ENCODE measurements at regions not wholly inside any gene's neighbourhood (a gene's known extent, or its start where the extent isn't known, plus 50 kb on each side); places are given as distances from the start of the nearest gene placed in this dataset.
"Not testable (repeated sequence)": the region's sequence is repeated elsewhere in the genome, so short reads cannot be mapped to it uniquely, and the experiment has no call there.

DNA sequence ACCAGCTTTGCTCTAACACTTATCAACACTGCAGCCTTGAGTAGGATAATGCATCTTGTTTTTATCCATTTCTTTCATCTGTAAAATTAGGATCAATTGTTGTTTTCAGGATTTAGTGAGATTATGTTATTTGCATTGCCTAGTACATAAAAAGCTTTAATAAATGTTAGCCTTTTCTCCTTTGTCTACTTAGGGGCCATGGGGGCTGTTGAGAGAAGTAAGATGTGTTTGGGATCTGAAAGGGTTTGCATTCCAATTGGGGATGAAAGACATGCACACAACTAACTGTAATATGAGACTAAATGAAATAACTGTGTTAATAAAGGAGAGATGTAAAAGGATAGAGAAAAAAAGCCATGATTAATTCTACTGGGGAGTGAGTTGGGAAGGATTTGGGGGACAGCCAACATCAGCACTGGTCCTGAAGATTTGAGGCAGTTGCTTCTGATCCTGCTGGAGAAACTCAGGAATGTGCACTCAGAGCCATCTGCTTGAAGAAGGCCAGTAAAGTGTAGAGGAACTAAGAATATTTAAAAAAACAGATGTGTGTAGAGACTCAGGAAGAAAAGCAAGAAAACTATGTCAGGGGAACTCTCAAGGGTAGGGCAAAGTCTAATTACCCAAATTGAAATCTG, 236.3 kb downstream of the OLFM4 start:
- Histone ChIP-seq H3K27me3 (ENCODE audit: control insufficient read depth, insufficient read depth, low read length) (no peaks in the 10 kb centered on the region), H3K4me3 (ENCODE audit: low read length) (no peak overlapping the region), H3K36me3 (ENCODE audit: control insufficient read depth, insufficient read depth, low read length) (no peaks in the 10 kb centered on the region), H3K9me3 (ENCODE audit: control insufficient read depth, low read depth, low read length) (no peaks in the 10 kb centered on the region), H3K27ac (ENCODE audit: low read length) (no peak overlapping the region), H3K4me1 (ENCODE audit: control insufficient read depth, insufficient read depth, low read length) (no peaks in the 10 kb centered on the region)
- DNase-seq, result no peak

DNA sequence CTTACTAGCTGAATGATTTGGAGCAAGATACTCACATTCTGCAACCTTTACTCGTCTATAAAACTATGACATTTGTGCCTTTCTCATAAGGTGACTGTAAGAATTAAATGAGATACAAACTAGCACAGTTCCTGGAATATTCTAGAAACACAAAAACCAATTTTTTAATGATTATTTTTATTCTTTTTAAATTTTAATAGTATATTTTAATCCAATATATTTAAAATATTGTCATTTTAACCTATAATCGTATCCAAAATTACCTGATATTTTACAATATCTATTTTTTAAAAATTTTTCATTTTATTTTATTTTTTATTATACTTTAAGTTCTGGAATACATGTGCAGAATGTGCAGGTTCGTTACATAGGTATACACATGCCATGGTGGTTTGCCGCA, 238.1 kb downstream of the OLFM4 start:
- H3K27me3 ChIP-seq (ENCODE audit: control insufficient read depth, insufficient read depth, low read length), result no peaks in the 10 kb centered on the region
- no peaks in the 10 kb centered on the region for H3K36me3 ChIP-seq (ENCODE audit: control insufficient read depth, insufficient read depth, low read length)
- no peak overlapping the region for H3K27ac ChIP-seq (ENCODE audit: low read length)
- 91% methylated on average over 3 of the region's 4 CpGs for WGBS (ENCODE audit: insufficient coverage, low lambda C conversion rate)
- DNase-seq, result no peak
- no peaks in the 10 kb centered on the region for H3K9me3 ChIP-seq (ENCODE audit: control insufficient read depth, low read depth, low read length)
- H3K4me3 ChIP-seq (ENCODE audit: low read length), result no peak overlapping the region
- no peaks in the 10 kb centered on the region for H3K4me1 ChIP-seq (ENCODE audit: control insufficient read depth, insufficient read depth, low read length)

DNA sequence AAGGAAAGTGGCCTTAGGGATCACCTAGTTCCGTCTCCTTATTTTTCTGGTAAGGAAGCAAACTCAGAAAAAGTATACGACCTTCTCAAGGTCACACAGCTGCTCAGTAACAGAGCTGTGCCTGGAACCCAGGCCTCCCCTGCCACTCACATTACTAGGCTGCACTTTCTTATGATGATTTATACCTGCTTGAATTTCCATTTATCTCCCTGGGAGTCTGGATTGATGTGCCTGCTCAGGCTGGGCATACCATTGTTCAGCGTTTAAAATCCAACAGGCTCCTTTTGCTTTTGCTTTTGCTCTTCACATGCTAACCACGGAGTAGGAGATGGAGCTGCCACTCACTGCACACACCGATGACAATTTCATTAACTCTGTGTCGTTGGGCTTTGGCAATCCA, 241.0 kb downstream of the OLFM4 start:
- H3K4me3 ChIP-seq (ENCODE audit: low read length), result no peak overlapping the region

DNA sequence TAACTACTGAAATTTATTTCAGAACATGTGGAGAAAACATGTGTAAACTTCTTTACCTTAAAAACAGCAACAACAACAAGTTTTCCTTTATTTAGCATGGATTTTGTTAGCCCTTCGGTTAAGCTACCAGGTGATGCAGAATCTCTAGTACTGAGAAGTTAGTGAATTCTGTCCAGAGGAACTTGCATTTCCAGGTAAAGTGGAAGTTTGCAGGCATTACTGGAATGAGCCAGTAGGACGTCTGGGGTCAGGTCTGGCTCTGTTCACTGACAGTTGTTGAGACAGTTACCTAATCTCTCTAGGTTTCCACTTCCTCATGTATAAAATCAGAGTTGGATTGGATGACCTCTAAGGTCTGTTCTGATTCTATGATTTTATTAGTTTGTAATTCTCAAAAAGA, 244.3 kb downstream of the OLFM4 start:
- no peaks in the 10 kb centered on the region for H3K4me1 ChIP-seq (ENCODE audit: control insufficient read depth, insufficient read depth, low read length)
- H3K9me3 ChIP-seq (ENCODE audit: control insufficient read depth, low read depth, low read length), result no peaks in the 10 kb centered on the region
- no peaks in the 10 kb centered on the region for H3K36me3 ChIP-seq (ENCODE audit: control insufficient read depth, insufficient read depth, low read length)
- no peak overlapping the region for H3K4me3 ChIP-seq (ENCODE audit: low read length)
- no peak for DNase-seq
- H3K27me3 ChIP-seq (ENCODE audit: control insufficient read depth, insufficient read depth, low read length), result no peaks in the 10 kb centered on the region
- no peak overlapping the region for H3K27ac ChIP-seq (ENCODE audit: low read length)
- WGBS (ENCODE audit: insufficient coverage, low lambda C conversion rate), result no CpG with 5 or more reads among the region's 2 CpGs

More for the DNA sequence above, 241.0 kb downstream of the OLFM4 start:
- WGBS (ENCODE audit: insufficient coverage, low lambda C conversion rate), result 88% methylated on average over 3 of the region's 6 CpGs
- no peak for DNase-seq
- Histone ChIP-seq H3K27me3 (ENCODE audit: control insufficient read depth, insufficient read depth, low read length) (no peaks in the 10 kb centered on the region), H3K4me1 (ENCODE audit: control insufficient read depth, insufficient read depth, low read length) (no peaks in the 10 kb centered on the region), H3K36me3 (ENCODE audit: control insufficient read depth, insufficient read depth, low read length) (no peaks in the 10 kb centered on the region), H3K27ac (ENCODE audit: low read length) (no peak overlapping the region), H3K9me3 (ENCODE audit: control insufficient read depth, low read depth, low read length) (no peaks in the 10 kb centered on the region)

DNA sequence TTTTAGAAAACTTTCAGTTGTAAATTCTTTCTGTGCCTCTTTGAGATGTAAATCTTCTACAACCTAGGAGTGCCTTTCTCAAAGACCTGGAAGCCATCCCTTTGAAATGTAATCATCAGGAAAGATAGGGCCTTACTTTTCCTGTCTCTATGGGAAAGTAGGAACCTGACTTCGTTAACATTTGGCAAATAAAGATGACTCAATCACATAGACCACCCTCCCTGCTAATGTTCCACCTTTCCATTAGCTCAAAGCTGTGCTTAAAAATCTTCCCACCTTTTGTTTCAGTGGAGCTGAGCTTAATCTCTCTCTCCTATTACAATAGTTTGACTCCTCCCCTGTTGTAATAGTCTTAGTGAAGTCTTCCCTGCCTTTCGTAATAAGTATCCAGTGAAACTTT, 247.7 kb downstream of the OLFM4 start:
- Histone ChIP-seq H3K36me3 (ENCODE audit: control insufficient read depth, insufficient read depth, low read length) (no peaks in the 10 kb centered on the region), H3K9me3 (ENCODE audit: control insufficient read depth, low read depth, low read length) (no peaks in the 10 kb centered on the region), H3K27ac (ENCODE audit: low read length) (no peak overlapping the region), H3K4me3 (ENCODE audit: low read length) (no peak overlapping the region), H3K27me3 (ENCODE audit: control insufficient read depth, insufficient read depth, low read length) (no peaks in the 10 kb centered on the region), H3K4me1 (ENCODE audit: control insufficient read depth, insufficient read depth, low read length) (no peaks in the 10 kb centered on the region)
- WGBS (ENCODE audit: insufficient coverage, low lambda C conversion rate), result 0% methylated on average over 1 of the region's 2 CpGs
- no peak for DNase-seq

DNA sequence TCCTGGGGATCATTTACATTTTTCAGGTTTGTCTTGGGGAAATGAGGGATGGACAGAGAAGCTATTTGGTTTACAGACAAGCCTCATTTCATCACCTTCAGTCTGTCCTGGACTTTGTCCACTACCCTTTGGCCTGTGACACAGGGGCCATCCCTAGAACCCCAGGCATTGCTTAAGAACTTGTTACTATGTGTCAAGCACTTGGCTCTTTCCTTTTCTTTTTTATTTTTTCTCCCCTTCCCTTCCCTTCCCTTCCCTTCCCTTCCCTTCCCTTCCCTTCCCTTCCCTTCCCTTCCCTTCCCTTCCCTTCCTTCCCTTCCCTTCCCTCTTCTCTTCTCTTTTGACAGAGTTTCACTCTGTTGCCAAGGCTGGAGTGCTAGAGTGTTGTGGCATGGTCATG, 253.1 kb downstream of the OLFM4 start:
- H3K36me3 ChIP-seq (ENCODE audit: control insufficient read depth, insufficient read depth, low read length), result no peaks in the 10 kb centered on the region
- no peaks in the 10 kb centered on the region for H3K27me3 ChIP-seq (ENCODE audit: control insufficient read depth, insufficient read depth, low read length)
- no peaks in the 10 kb centered on the region for H3K9me3 ChIP-seq (ENCODE audit: control insufficient read depth, low read depth, low read length)
- DNase-seq, result no peak
- no peak overlapping the region for H3K27ac ChIP-seq (ENCODE audit: low read length)
- H3K4me1 ChIP-seq (ENCODE audit: control insufficient read depth, insufficient read depth, low read length), result no peaks in the 10 kb centered on the region
- H3K4me3 ChIP-seq (ENCODE audit: low read length), result no peak overlapping the region

DNA sequence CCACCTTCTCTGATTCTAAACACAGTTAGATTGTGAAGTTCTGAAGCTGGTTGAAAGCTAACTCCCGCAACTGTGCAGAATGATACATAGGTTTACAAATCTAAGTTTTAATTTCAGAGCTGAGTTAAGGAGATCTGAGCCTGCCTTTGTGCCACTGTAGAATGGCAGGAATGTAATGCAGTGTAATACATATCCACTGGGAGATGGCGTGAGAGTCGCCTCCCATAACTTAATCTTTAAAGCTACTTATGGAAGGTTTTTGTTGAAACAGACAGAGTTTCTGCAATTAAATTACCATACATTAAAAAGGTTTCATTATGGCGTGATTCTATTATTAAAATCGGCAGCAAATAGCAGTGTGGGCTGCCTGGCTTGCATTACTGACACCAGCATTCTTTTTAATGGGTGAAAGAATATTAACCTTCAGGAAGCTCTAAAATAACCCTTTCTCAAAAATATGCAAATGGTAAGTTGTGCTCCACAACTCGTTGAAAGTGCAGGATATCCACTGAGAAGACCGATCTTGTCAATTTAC, 257.4 kb downstream of the OLFM4 start:
- Histone ChIP-seq H3K36me3 (ENCODE audit: control insufficient read depth, insufficient read depth, low read length) (no peaks in the 10 kb centered on the region), H3K4me1 (ENCODE audit: control insufficient read depth, insufficient read depth, low read length) (no peaks in the 10 kb centered on the region), H3K9me3 (ENCODE audit: control insufficient read depth, low read depth, low read length) (no peaks in the 10 kb centered on the region), H3K27me3 (ENCODE audit: control insufficient read depth, insufficient read depth, low read length) (no peaks in the 10 kb centered on the region), H3K27ac (ENCODE audit: low read length) (no peak overlapping the region), H3K4me3 (ENCODE audit: low read length) (no peak overlapping the region)
- WGBS (ENCODE audit: insufficient coverage, low lambda C conversion rate), result 100% methylated on average over 2 of the region's 7 CpGs
- DNase-seq, result no peak

DNA sequence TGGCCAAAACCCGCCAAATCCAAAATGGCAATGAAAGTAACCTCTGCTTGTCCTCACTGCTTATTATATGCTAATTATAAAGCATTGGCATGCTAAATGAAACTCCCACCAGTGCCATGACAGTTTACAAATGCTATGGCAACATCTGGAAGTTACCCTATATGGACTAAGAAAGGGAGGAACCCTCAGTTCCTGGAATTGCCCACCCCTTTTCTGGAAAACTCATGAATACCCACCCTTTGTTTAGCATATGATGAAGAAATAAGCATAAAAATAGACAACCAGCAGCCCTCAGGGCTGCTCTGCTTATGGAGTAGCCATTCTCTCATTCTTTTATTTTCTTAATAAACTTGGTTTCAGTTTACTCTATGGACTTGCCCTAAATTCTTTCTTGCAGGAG, 269.8 kb downstream of the OLFM4 start:
- H3K4me1 ChIP-seq (ENCODE audit: control insufficient read depth, insufficient read depth, low read length), result no peaks in the 10 kb centered on the region
- WGBS (ENCODE audit: insufficient coverage, low lambda C conversion rate), result no CpG with 5 or more reads among the region's 1 CpG
- no peak overlapping the region for H3K4me3 ChIP-seq (ENCODE audit: low read length)
- H3K36me3 ChIP-seq (ENCODE audit: control insufficient read depth, insufficient read depth, low read length), result no peaks in the 10 kb centered on the region
- no peak for DNase-seq
- no peaks in the 10 kb centered on the region for H3K9me3 ChIP-seq (ENCODE audit: control insufficient read depth, low read depth, low read length)
- H3K27ac ChIP-seq (ENCODE audit: low read length), result no peak overlapping the region
- H3K27me3 ChIP-seq (ENCODE audit: control insufficient read depth, insufficient read depth, low read length), result no peaks in the 10 kb centered on the region

DNA sequence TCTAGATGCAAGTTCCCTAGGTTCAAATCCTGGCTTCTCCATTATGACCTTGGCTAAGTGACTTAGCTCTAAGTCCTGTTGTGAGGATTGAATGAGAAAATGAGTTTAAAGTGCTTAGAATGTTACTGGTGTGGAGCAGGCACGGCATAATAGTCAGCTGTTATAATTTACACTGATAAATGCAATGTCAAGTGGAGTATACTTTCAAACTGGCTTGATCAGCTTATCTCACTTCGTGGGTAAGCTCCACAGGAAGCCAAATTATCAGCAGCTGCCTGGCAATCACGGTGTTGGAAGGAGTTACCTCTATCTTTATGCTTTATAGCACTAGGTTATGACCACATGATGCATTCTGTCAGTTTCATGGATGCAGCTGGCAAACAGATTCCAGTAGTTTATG, 272.8 kb downstream of the OLFM4 start:
- no CpG with 5 or more reads among the region's 3 CpGs for WGBS (ENCODE audit: insufficient coverage, low lambda C conversion rate)
- Histone ChIP-seq H3K27me3 (ENCODE audit: control insufficient read depth, insufficient read depth, low read length) (no peaks in the 10 kb centered on the region), H3K9me3 (ENCODE audit: control insufficient read depth, low read depth, low read length) (no peaks in the 10 kb centered on the region), H3K4me1 (ENCODE audit: control insufficient read depth, insufficient read depth, low read length) (no peaks in the 10 kb centered on the region), H3K36me3 (ENCODE audit: control insufficient read depth, insufficient read depth, low read length) (no peaks in the 10 kb centered on the region), H3K27ac (ENCODE audit: low read length) (no peak overlapping the region), H3K4me3 (ENCODE audit: low read length) (no peak overlapping the region)
- DNase-seq, result no peak

DNA sequence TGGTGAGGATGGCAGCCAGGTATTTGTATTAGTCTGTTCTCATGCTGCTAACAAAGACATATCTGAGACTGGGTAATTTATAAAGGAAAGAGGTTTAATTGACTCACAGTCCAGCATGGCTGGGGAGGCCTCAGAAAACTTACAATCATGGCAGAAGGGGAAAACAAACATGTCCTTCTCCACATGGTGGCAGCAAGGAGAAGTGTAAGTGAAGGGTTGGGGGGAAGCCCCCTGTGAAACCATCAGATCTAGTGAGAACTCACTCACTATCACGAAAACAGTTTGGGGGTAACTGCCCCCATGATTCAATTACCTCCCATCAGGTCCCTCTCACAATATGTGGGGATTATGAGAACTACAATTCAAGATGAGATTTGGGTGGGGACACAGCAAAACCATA, 276.8 kb downstream of the OLFM4 start:
- DNase-seq; H3K36me3 ChIP-seq (ENCODE audit: control insufficient read depth, insufficient read depth, low read length); H3K27me3 ChIP-seq (ENCODE audit: control insufficient read depth, insufficient read depth, low read length); H3K4me3 ChIP-seq (ENCODE audit: low read length); H3K9me3 ChIP-seq (ENCODE audit: control insufficient read depth, low read depth, low read length); H3K27ac ChIP-seq (ENCODE audit: low read length); H3K4me1 ChIP-seq (ENCODE audit: control insufficient read depth, insufficient read depth, low read length): not testable (repeated sequence)
- WGBS (ENCODE audit: insufficient coverage, low lambda C conversion rate), result no CpG with 5 or more reads among the region's 1 CpG

DNA sequence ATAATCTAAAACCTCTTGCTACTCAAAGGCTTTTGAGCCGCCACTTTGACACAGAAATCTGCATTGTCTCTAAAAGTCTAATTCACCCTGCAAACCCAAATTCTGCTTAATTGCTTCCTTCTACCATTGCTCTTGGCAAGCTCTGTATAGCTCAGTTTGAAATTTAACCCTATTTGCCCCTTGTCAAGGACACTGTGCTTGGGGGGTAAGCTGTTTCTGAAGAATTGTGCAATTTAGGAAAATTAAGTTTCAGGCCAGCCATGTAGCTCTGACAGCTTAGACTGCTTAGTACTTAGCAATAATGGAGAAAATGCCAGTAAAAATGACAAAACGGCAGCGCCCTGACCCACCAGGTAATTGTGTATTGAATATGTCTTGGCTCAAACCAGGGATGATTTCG, 282.2 kb downstream of the OLFM4 start:
- 100% methylated on average over 1 of the region's 4 CpGs for whole genome bisulfite sequencing (ENCODE audit: insufficient coverage, low lambda C conversion rate)
- H3K9me3 ChIP-seq (ENCODE audit: control insufficient read depth, low read depth, low read length), result no peaks in the 10 kb centered on the region
- H3K4me3 ChIP-seq (ENCODE audit: low read length), result no peak overlapping the region
- no peak overlapping the region for H3K27ac ChIP-seq (ENCODE audit: low read length)
- H3K36me3 ChIP-seq (ENCODE audit: control insufficient read depth, insufficient read depth, low read length), result no peaks in the 10 kb centered on the region
- no peaks in the 10 kb centered on the region for H3K27me3 ChIP-seq (ENCODE audit: control insufficient read depth, insufficient read depth, low read length)
- no peak for DNase-seq
- H3K4me1 ChIP-seq (ENCODE audit: control insufficient read depth, insufficient read depth, low read length), result no peaks in the 10 kb centered on the region
